RWPE2 (cell line): ENCODE measurements at regions not wholly inside any gene's neighbourhood (a gene's known extent, or its start where the extent isn't known, plus 50 kb on each side); places are given as distances from the start of the nearest gene placed in this dataset.

ENCODE experiments used
- ATAC-seq: fragments of 200-7000 bp; cut with Tn5 transposase; 3 replicates; pipeline ENCODE4 v1.9.1; 2021; ENCODE audit warnings: low read depth
- DNase-seq: peaks from one replicate; pipeline ENCODE4 v3.0.0-alpha.2; 2020; ENCODE audit warnings: low spot score
- H3K27ac ChIP-seq: fragments of 450-650 bp; 2 replicates; pipeline ENCODE4 v1.5.1; 2017; ENCODE audit warnings: mild to moderate bottlenecking; ENCODE audit not compliant: poor library complexity, severe bottlenecking
- H3K27me3 ChIP-seq: fragments of 250-450 bp; sonication (Bioruptor Pico); 2 replicates; pipeline ENCODE4 v1.5.1; 2021; ENCODE audit warnings: mild to moderate bottlenecking, moderate library complexity; ENCODE audit not compliant: insufficient read depth, poor library complexity, severe bottlenecking
- H3K36me3 ChIP-seq: fragments of 250-450 bp; sonication (Bioruptor Pico); 2 replicates; pipeline ENCODE4 v1.5.1; 2020; ENCODE audit warnings: low read depth, mild to moderate bottlenecking, moderate library complexity
- H3K4me1 ChIP-seq: fragments of 250-450 bp; sonication (Bioruptor Pico); 2 replicates; pipeline ENCODE4 v1.5.1; 2021; ENCODE audit warnings: mild to moderate bottlenecking, moderate library complexity; ENCODE audit not compliant: insufficient read depth, poor library complexity, severe bottlenecking
- H3K4me3 ChIP-seq: fragments of 250-450 bp; sonication (Bioruptor Pico); 2 replicates; pipeline ENCODE4 v1.5.1; 2021; ENCODE audit warnings: mild to moderate bottlenecking, moderate library complexity; ENCODE audit not compliant: severe bottlenecking
- H3K9me3 ChIP-seq: fragments of 250-450 bp; sonication (Bioruptor Pico); 2 replicates; pipeline ENCODE4 v1.5.1; 2021; ENCODE audit warnings: mild to moderate bottlenecking, moderate library complexity; ENCODE audit not compliant: severe bottlenecking
- CTCF ChIP-seq: fragments of 450-650 bp; IDR thresholded peaks from one replicate; pipeline ENCODE4 v1.5.1; 2017; ENCODE audit warnings: mild to moderate bottlenecking, moderate library complexity; ENCODE audit not compliant: poor library complexity, severe bottlenecking

GRCh38 chr6:92024110-92024509 is 1395.2 kb downstream of the EPHA7 start:
- H3K27me3 ChIP-seq: no peaks in the 10 kb centered on the region

GRCh38 chr6:92023410-92023966 is 1395.9 kb downstream of the EPHA7 start:
- H3K27me3 ChIP-seq: no peaks in the 10 kb centered on the region
- TF ChIP-seq CTCF: no peak
- no peak for ATAC-seq
- H3K4me1 ChIP-seq: no peaks in the 10 kb centered on the region
- no peak overlapping the region for H3K4me3 ChIP-seq
- peaks cover 13% of the 10 kb centered on the region for H3K36me3 ChIP-seq
- no peak for DNase-seq
- H3K27ac ChIP-seq: no peak overlapping the region
- H3K9me3 ChIP-seq: no peaks in the 10 kb centered on the region

More at GRCh38 chr6:92024110-92024509, 1395.2 kb downstream of the EPHA7 start:
- DNase-seq (no peak), ATAC-seq (no peak)
- Histone ChIP-seq H3K9me3 (no peaks in the 10 kb centered on the region), H3K27ac (no peak overlapping the region), H3K36me3 (peaks cover 13% of the 10 kb centered on the region), H3K4me3 (no peak overlapping the region), H3K4me1 (no peaks in the 10 kb centered on the region)
- TF ChIP-seq CTCF: no peak

GRCh38 chr6:92011681-92012245 is 1407.6 kb downstream of the EPHA7 start:
- Histone ChIP-seq H3K9me3 (no peaks in the 10 kb centered on the region), H3K36me3 (peaks cover 29% of the 10 kb centered on the region), H3K27me3 (no peaks in the 10 kb centered on the region), H3K27ac (no peak overlapping the region), H3K4me3 (no peak overlapping the region), H3K4me1 (no peaks in the 10 kb centered on the region)
- DNase-seq (no peak), ATAC-seq (no peak)
- no peak for TF ChIP-seq CTCF

- H3K27me3 ChIP-seq: no peaks in the 10 kb centered on the region
- H3K36me3 ChIP-seq: peaks cover 13% of the 10 kb centered on the region
- ATAC-seq (no peak), DNase-seq (no peak)
- no peak overlapping the region for H3K27ac ChIP-seq
- H3K4me3 ChIP-seq: no peak overlapping the region
- H3K4me1 ChIP-seq: no peaks in the 10 kb centered on the region
- TF ChIP-seq CTCF: no peak
- H3K9me3 ChIP-seq: no peaks in the 10 kb centered on the region
These were observed 1410.4 kb downstream of the EPHA7 start for GRCh38 chr6:92008757-92009502.

GRCh38 chr6:92000112-92000511 is 1413.2 kb upstream of the MAP3K7 start:
- TF ChIP-seq CTCF: no peak
- Histone ChIP-seq H3K4me1 (no peaks in the 10 kb centered on the region), H3K9me3 (no peaks in the 10 kb centered on the region), H3K27ac (no peak overlapping the region), H3K4me3 (no peak overlapping the region), H3K36me3 (no peaks in the 10 kb centered on the region), H3K27me3 (no peaks in the 10 kb centered on the region)
- DNase-seq (no peak), ATAC-seq (no peak)
